Breast epithelium (tissue), 3 donors: ENCODE measurements at regions not wholly inside any gene's neighbourhood (a gene's known extent, or its start where the extent isn't known, plus 50 kb on each side); places are given as distances from the start of the nearest gene placed in this dataset.

Source experiments
- POLR2A ChIP-seq: fragments of 450-650 bp; IDR thresholded peaks from one replicate; pipeline ENCODE4 v1.6.1; 2016; ENCODE audit warnings: antibody characterized with exemption, mild to moderate bottlenecking, moderate library complexity
- TF ChIP-seq, protein P1 (sequence below), 3 donors: fragments of 450-650 bp; IDR thresholded peaks; one replicate each; pipeline ENCODE4 v1.5.1; 2016 to 2017; ENCODE audit warnings: antibody characterized with exemption in 3 of 3, mild to moderate bottlenecking in 3 of 3, moderate library complexity in 3 of 3

GRCh38 chr4:178003098-178003657 lies 560.9 kb upstream of the AGA start:
- TF ChIP-seq, protein P1, sequence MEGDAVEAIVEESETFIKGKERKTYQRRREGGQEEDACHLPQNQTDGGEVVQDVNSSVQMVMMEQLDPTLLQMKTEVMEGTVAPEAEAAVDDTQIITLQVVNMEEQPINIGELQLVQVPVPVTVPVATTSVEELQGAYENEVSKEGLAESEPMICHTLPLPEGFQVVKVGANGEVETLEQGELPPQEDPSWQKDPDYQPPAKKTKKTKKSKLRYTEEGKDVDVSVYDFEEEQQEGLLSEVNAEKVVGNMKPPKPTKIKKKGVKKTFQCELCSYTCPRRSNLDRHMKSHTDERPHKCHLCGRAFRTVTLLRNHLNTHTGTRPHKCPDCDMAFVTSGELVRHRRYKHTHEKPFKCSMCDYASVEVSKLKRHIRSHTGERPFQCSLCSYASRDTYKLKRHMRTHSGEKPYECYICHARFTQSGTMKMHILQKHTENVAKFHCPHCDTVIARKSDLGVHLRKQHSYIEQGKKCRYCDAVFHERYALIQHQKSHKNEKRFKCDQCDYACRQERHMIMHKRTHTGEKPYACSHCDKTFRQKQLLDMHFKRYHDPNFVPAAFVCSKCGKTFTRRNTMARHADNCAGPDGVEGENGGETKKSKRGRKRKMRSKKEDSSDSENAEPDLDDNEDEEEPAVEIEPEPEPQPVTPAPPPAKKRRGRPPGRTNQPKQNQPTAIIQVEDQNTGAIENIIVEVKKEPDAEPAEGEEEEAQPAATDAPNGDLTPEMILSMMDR (IDR thresholded peaks at IDR 0.05) = no peak
- no peak for TF ChIP-seq POLR2A
